GM12878 (cell line): ENCODE measurements at regions not wholly inside any gene's neighbourhood (a gene's known extent, or its start where the extent isn't known, plus 50 kb on each side); places are given as distances from the start of the nearest gene placed in this dataset.

Experiments used
- ATAC-seq: fragments of 200-7000 bp; cut with Tn5 transposase; 3 replicates; pipeline ENCODE4 v1.9.1; 2020; ENCODE audit warnings: mild to moderate bottlenecking, moderate library complexity
- BruUV-seq: library from RNA; stranded (reverse); fragments of 400-500 nt; replicated peaks from 2 replicates; lab custom pipeline; 2021; lab: Mats Ljungman, UMichigan
- CTCF ChIA-PET: fragments of 300-600 bp; sonication (Branson Sonifier 250); formaldehyde crosslinking; extraction: SDS; loops from one replicate; lab custom pipeline; 2021; ENCODE audit warnings: inconsistent platforms; lab: Yijun Ruan, JAX
- POLR2A ChIA-PET: fragments of 350-600 bp; formaldehyde crosslinking; extraction: SDS; loops from one replicate; lab custom pipeline; 2021; ENCODE audit warnings: inconsistent platforms; lab: Charles Lee
- RAD21 ChIA-PET: fragments of 300-600 bp; sonication (Branson Sonifier 250); formaldehyde crosslinking; loops from one replicate; lab custom pipeline; 2023; ENCODE audit warnings: antibody characterized with exemption; ENCODE audit not compliant: unreplicated experiment; lab: Charles Lee
- SMC1A ChIA-PET: fragments of 300-600 bp; sonication (Branson Sonifier 250); formaldehyde crosslinking; loops from one replicate; lab custom pipeline; 2023; ENCODE audit not compliant: unreplicated experiment, uncharacterized antibody; lab: Charles Lee
- DNase-seq: peaks from one replicate; pipeline ENCODE4 v3.0.0-alpha.2; 2011; ENCODE audit warnings: low read depth, low spot score
- FAIRE-seq: peaks from 3 replicates; lab custom pipeline; 2011; peaks lifted over from hg19 to GRCh38; lab: Jason Lieb, UNC
- H2AFZ ChIP-seq: 2 replicates; pipeline ENCODE4 v1.6.0; 2011; ENCODE audit warnings: low read depth, low read length, control low read depth; ENCODE audit not compliant: control insufficient read depth
- H3K27ac ChIP-seq: 2 replicates; pipeline ENCODE4 v1.5.1; 2011; ENCODE audit warnings: control low read depth; ENCODE audit not compliant: control insufficient read depth, insufficient read depth
- H3K27me3 ChIP-seq, 2 experiments: replicated peaks in 1 of 2; 2 replicates each; pipeline versions ENCODE4 v1.6.0 to v1.6.1; 2011; ENCODE audit warnings: low read length in 1 of 2; ENCODE audit not compliant: control insufficient read depth in 2 of 2, insufficient read depth in 2 of 2
- H3K36me3 ChIP-seq, 2 experiments: 2 replicates each; pipeline ENCODE4 v1.5.1; 2011; ENCODE audit warnings: low read length in 1 of 2; ENCODE audit not compliant: control insufficient read depth in 2 of 2, insufficient read depth in 2 of 2
- H3K4me1 ChIP-seq: 2 replicates; pipeline ENCODE4 v1.6.1; 2011; ENCODE audit warnings: mild to moderate bottlenecking, low read length, moderate library complexity, mixed read lengths; ENCODE audit not compliant: control insufficient read depth, insufficient read depth
- H3K4me2 ChIP-seq: 2 replicates; pipeline ENCODE4 v1.6.0; 2011; ENCODE audit warnings: control low read depth; ENCODE audit not compliant: control insufficient read depth, insufficient read depth
- H3K4me3 ChIP-seq: fragments of 200-600 bp; sonication (generic); 2 replicates; pipeline ENCODE4 v1.5.1; 2016
- H3K79me2 ChIP-seq: 2 replicates; pipeline ENCODE4 v1.6.0; 2011; ENCODE audit warnings: low read length; ENCODE audit not compliant: control insufficient read depth, insufficient read depth
- H3K9ac ChIP-seq: 2 replicates; pipeline ENCODE4 v1.8.0; 2011; ENCODE audit warnings: low read length, control low read depth, mixed read lengths; ENCODE audit not compliant: control insufficient read depth, insufficient read depth
- H3K9me3 ChIP-seq: replicated peaks from 3 replicates; pipeline ENCODE4 v1.5.1; 2011; ENCODE audit warnings: mild to moderate bottlenecking, low read length; ENCODE audit not compliant: control insufficient read depth, insufficient read depth
- H4K20me1 ChIP-seq: 2 replicates; pipeline ENCODE4 v1.6.0; 2011; ENCODE audit not compliant: control insufficient read depth, insufficient read depth
- BACH1 ChIP-seq: fragments of 450-650 bp; IDR thresholded peaks from 2 replicates; pipeline ENCODE4 v1.6.1; 2017; ENCODE audit warnings: mild to moderate bottlenecking, borderline replicate concordance
- BHLHE40 ChIP-seq, 2 experiments: fragments of 450-650 bp in 1 of 2; IDR thresholded peaks; 2 replicates each; pipeline ENCODE4 v1.6.1; 2011 to 2017; ENCODE audit warnings: low read depth in 2 of 2, borderline replicate concordance in 1 of 2, improper control_type of control experiment in 1 of 2, low read length in 1 of 2, mild to moderate bottlenecking in 1 of 2
- CREM ChIP-seq: IDR thresholded peaks from 2 replicates; pipeline ENCODE4 v1.6.1; 2014; ENCODE audit warnings: antibody characterized with exemption, low read depth
- DPF2 ChIP-seq: fragments of 450-650 bp; IDR thresholded peaks from 2 replicates; pipeline ENCODE4 v1.6.1; 2017; ENCODE audit warnings: mild to moderate bottlenecking
- TBL1XR1 ChIP-seq: IDR thresholded peaks from 2 replicates; pipeline ENCODE4 v1.6.1; 2012; ENCODE audit warnings: low read depth, low read length, improper control_type of control experiment
- WGBS: methylation state at CpG from one replicate; pipeline ENCODE4 v1.1.6; 2016; ENCODE audit warnings: low lambda C conversion rate; ENCODE audit not compliant: insufficient replicate concordance, insufficient coverage; ENCODE audit errors: missing lambda C conversion rate; 5-methylcytosine and 5-hydroxymethylcytosine counted together
- in situ Hi-C: fragments of 300-500 bp; cut with MboI; formaldehyde crosslinking; loops from 9 replicates; pipeline ENCODE4 v1.14.3; 2018; ENCODE audit warnings: mixed read lengths
- intact Hi-C: fragments of 100-400 bp; cut with micrococcal nuclease; formaldehyde crosslinking; loops from one replicate; pipeline ENCODE4 v1.14.2; 2022; ENCODE audit not compliant: unreplicated experiment
- TF ChIP-seq, protein P1 (sequence below): fragments of 150-350 bp; IDR thresholded peaks from 2 replicates; pipeline ENCODE4 v1.6.1; 2016; ENCODE audit warnings: low read depth, low read length

GRCh38 chr2:139374296-139374850, 594.2 kb upstream of the NXPH2 start:
- Histone ChIP-seq H2AFZ (no peak overlapping the region), H3K79me2 (no peaks in the 10 kb centered on the region), H3K27me3 (no peaks in the 10 kb centered on the region), H3K9ac (no peak overlapping the region), H3K9me3 (no peaks in the 10 kb centered on the region), H3K4me2 (no peak overlapping the region), H3K27ac (no peak overlapping the region), H3K36me3 (no peaks in the 10 kb centered on the region), H3K4me3 (no peak overlapping the region), H3K4me1 (no peaks in the 10 kb centered on the region), H4K20me1 (no peaks in the 10 kb centered on the region)
- WGBS, result 27% methylated on average over 4 of the region's 4 CpGs
- DNase-seq, result no peak
- SMC1A ChIA-PET, result no interaction called here
- RAD21 ChIA-PET, result no interaction called here
- TF ChIP-seq TBL1XR1 (no peak), DPF2 (no peak), BHLHE40 (IDR thresholded peaks at IDR 0.05; ENCODE audit: borderline replicate concordance in 1 of 2, low read depth in 2 of 2, low read length in 1 of 2) (no peak), BACH1 (no peak), CREM (no peak)
- TF ChIP-seq, protein P1, sequence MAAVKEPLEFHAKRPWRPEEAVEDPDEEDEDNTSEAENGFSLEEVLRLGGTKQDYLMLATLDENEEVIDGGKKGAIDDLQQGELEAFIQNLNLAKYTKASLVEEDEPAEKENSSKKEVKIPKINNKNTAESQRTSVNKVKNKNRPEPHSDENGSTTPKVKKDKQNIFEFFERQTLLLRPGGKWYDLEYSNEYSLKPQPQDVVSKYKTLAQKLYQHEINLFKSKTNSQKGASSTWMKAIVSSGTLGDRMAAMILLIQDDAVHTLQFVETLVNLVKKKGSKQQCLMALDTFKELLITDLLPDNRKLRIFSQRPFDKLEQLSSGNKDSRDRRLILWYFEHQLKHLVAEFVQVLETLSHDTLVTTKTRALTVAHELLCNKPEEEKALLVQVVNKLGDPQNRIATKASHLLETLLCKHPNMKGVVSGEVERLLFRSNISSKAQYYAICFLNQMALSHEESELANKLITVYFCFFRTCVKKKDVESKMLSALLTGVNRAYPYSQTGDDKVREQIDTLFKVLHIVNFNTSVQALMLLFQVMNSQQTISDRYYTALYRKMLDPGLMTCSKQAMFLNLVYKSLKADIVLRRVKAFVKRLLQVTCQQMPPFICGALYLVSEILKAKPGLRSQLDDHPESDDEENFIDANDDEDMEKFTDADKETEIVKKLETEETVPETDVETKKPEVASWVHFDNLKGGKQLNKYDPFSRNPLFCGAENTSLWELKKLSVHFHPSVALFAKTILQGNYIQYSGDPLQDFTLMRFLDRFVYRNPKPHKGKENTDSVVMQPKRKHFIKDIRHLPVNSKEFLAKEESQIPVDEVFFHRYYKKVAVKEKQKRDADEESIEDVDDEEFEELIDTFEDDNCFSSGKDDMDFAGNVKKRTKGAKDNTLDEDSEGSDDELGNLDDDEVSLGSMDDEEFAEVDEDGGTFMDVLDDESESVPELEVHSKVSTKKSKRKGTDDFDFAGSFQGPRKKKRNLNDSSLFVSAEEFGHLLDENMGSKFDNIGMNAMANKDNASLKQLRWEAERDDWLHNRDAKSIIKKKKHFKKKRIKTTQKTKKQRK, result no peak
- FAIRE-seq, result no peak
- POLR2A ChIA-PET, result no interaction called here
- in situ Hi-C loops, result no loop called here
- intact Hi-C loops, result no loop called here
- CTCF ChIA-PET, result no interaction called here
- no TSS peak for BruUV-seq
- no peak for ATAC-seq
